CD14-positive monocyte (primary cell): ENCODE measurements at regions not wholly inside any gene's neighbourhood (a gene's known extent, or its start where the extent isn't known, plus 50 kb on each side); places are given as distances from the start of the nearest gene placed in this dataset.

Experiments
- DNase-seq, 3 donors: peaks; one replicate each; pipeline ENCODE4 v3.0.0-alpha.2; 2011 to 2022
- H2AFZ ChIP-seq: 2 replicates; pipeline ENCODE4 v1.6.0; 2012; ENCODE audit warnings: mild to moderate bottlenecking, low read depth, low read length, inconsistent platforms; ENCODE audit not compliant: insufficient read depth, poor library complexity, severe bottlenecking
- H3K27ac ChIP-seq, 2 donors: 1 replicate in 1 of 2; 2 replicates in 1 of 2; pipeline ENCODE4 v1.5.1; 2012 to 2013; ENCODE audit warnings: low read length in 2 of 2, control low read depth in 1 of 2, inconsistent platforms in 1 of 2, low read depth in 1 of 2, mild to moderate bottlenecking in 1 of 2
- H3K27me3 ChIP-seq, 2 donors: one replicate each; pipeline versions ENCODE4 v1.6.0 to v1.6.1; 2011 to 2013; ENCODE audit warnings: low read length in 2 of 2; ENCODE audit not compliant: control insufficient read depth in 2 of 2, insufficient read depth in 2 of 2
- H3K36me3 ChIP-seq, 2 donors: replicated peaks in 1 of 2; 1 replicate in 1 of 2; 2 replicates in 1 of 2; pipeline versions ENCODE4 v1.5.1 to v1.6.1; 2012 to 2013; ENCODE audit warnings: low read length in 2 of 2, control low read depth in 1 of 2, inconsistent platforms in 1 of 2, mild to moderate bottlenecking in 1 of 2; ENCODE audit not compliant: insufficient read depth in 2 of 2, control insufficient read depth in 1 of 2
- H3K4me1 ChIP-seq, 2 donors: 1 replicate in 1 of 2; 2 replicates in 1 of 2; pipeline versions ENCODE4 v1.5.1 to v1.6.1; 2012 to 2013; ENCODE audit warnings: low read length in 2 of 2, control low read depth in 1 of 2, inconsistent platforms in 1 of 2, mild to moderate bottlenecking in 1 of 2, moderate library complexity in 1 of 2; ENCODE audit not compliant: insufficient read depth in 2 of 2, control insufficient read depth in 1 of 2
- H3K4me2 ChIP-seq: replicated peaks from 2 replicates; pipeline ENCODE3; 2012; ENCODE audit warnings: low read length, moderate library complexity, mild to moderate bottlenecking; ENCODE audit not compliant: poor library complexity, severe bottlenecking; ENCODE audit errors: extremely low read depth
- H3K4me3 ChIP-seq, 3 experiments: fragments of 200-600 bp in 1 of 3; sonication (generic) in 1 of 3; replicated peaks in 1 of 3; 1 replicate in 2 of 3; 2 replicates in 1 of 3; pipeline ENCODE4 v1.5.1; 2011 to 2013; ENCODE audit warnings: low read length in 3 of 3, mild to moderate bottlenecking in 3 of 3, control low read depth in 2 of 3, low read depth in 2 of 3, inconsistent platforms in 1 of 3, moderate library complexity in 1 of 3
- H3K79me2 ChIP-seq: 2 replicates; pipeline ENCODE4 v1.6.0; 2012; ENCODE audit warnings: mild to moderate bottlenecking, control low read depth, inconsistent platforms, low read length, moderate library complexity; ENCODE audit not compliant: insufficient read depth
- H3K9ac ChIP-seq: 2 replicates; pipeline ENCODE4 v1.6.0; 2017; ENCODE audit warnings: low read length, mild to moderate bottlenecking; ENCODE audit not compliant: insufficient read depth, poor library complexity, severe bottlenecking
- H3K9me3 ChIP-seq, 2 donors: replicated peaks in 1 of 2; 1 replicate in 1 of 2; 2 replicates in 1 of 2; pipeline versions ENCODE4 v1.5.1 to v1.6.1; 2012 to 2013; ENCODE audit warnings: low read length in 2 of 2, control low read depth in 1 of 2; ENCODE audit not compliant: control insufficient read depth in 1 of 2, insufficient read depth in 1 of 2
- H4K20me1 ChIP-seq: 2 replicates; pipeline ENCODE4 v1.6.0; 2012; ENCODE audit warnings: mild to moderate bottlenecking, low read length, control low read depth, moderate library complexity; ENCODE audit not compliant: insufficient read depth
- H3K27ac Mint-ChIP-seq, 7 donors: one replicate each; pipeline ENCODE4 v1.8.0; 2020; ENCODE audit warnings: mild to moderate bottlenecking in 7 of 7, mixed read lengths in 7 of 7, moderate library complexity in 6 of 7, inconsistent platforms in 2 of 7
- H3K27me3 Mint-ChIP-seq, 3 donors: one replicate each; pipeline ENCODE4 v1.8.0; 2021 to 2022; ENCODE audit warnings: low read depth in 3 of 3, mild to moderate bottlenecking in 3 of 3, mixed read lengths in 3 of 3, moderate library complexity in 3 of 3, inconsistent platforms in 1 of 3
- H3K36me3 Mint-ChIP-seq, 2 donors: one replicate each; pipeline ENCODE4 v1.8.0; 2020; ENCODE audit warnings: mixed read lengths in 2 of 2, inconsistent platforms in 1 of 2, mild to moderate bottlenecking in 1 of 2
- H3K4me1 Mint-ChIP-seq: one replicate; pipeline ENCODE4 v1.8.0; 2020; ENCODE audit warnings: mild to moderate bottlenecking, mixed read lengths
- H3K4me3 Mint-ChIP-seq, 2 donors: one replicate each; pipeline ENCODE4 v1.8.0; 2020; ENCODE audit warnings: mild to moderate bottlenecking in 2 of 2, mixed read lengths in 2 of 2, moderate library complexity in 1 of 2
- H3K9me3 Mint-ChIP-seq, 7 donors: one replicate each; pipeline ENCODE4 v1.8.0; 2020 to 2022; ENCODE audit warnings: mixed read lengths in 7 of 7, mild to moderate bottlenecking in 6 of 7, moderate library complexity in 6 of 7, inconsistent platforms in 2 of 7
- CTCF ChIP-seq: fragments of 200-600 bp; IDR thresholded peaks from one replicate; pipeline ENCODE4 v1.8.0; 2022; ENCODE audit warnings: antibody characterized with exemption, mild to moderate bottlenecking
- WGBS: methylation state at CpG from one replicate; pipeline ENCODE4 v1.1.5; 2013; ENCODE audit warnings: missing lambda C conversion rate; ENCODE audit not compliant: insufficient coverage; 5-methylcytosine and 5-hydroxymethylcytosine counted together
- intact Hi-C, 2 donors: fragments of 100-400 bp; cut with micrococcal nuclease; formaldehyde crosslinking; loops; one replicate each; pipeline versions ENCODE4 v1.15.0 to v1.15.1; 2023

- Histone ChIP-seq H2AFZ (no peak overlapping the region), H3K4me2 (no peak overlapping the region), H3K79me2 (no peaks in the 10 kb centered on the region), H3K36me3 (no peaks in the 10 kb centered on the region), H4K20me1 (no peaks in the 10 kb centered on the region), H3K9ac (no peak overlapping the region), H3K4me3 (no peak overlapping the region), H3K27ac (no peak overlapping the region), H3K9me3 (no peaks in the 10 kb centered on the region), H3K4me1 (no peaks in the 10 kb centered on the region), H3K27me3 (no peaks in the 10 kb centered on the region)
- Mint-ChIP-seq H3K4me1 (no peaks in the 10 kb centered on the region), H3K4me3 (no peak overlapping the region), H3K36me3 (no peaks in the 10 kb centered on the region), H3K9me3 (peaks cover 6 to 10% (median 8%) of the 10 kb centered on the region in 7 donors), H3K27me3 (no peaks in the 10 kb centered on the region), H3K27ac (no peak overlapping the region)
- no peak for TF ChIP-seq CTCF
- DNase-seq, result no peak
- intact Hi-C loops, result no loop called here
- WGBS, result 100% methylated on average over 1 of the region's 2 CpGs
Observed at GRCh38 chr3:33929813-33930212, 131.4 kb downstream of the PDCD6IP start.

GRCh38 chr3:33931512-33931911 lies 133.1 kb downstream of the PDCD6IP start:
- peaks cover 8 to 14% (median 9%) of the 10 kb centered on the region in 7 donors for H3K9me3 Mint-ChIP-seq

More at GRCh38 chr3:33931512-33931911, 133.1 kb downstream of the PDCD6IP start:
- no peak for TF ChIP-seq CTCF
- no peaks in the 10 kb centered on the region for H3K36me3 Mint-ChIP-seq
- H3K4me1 Mint-ChIP-seq, result no peaks in the 10 kb centered on the region
- no peaks in the 10 kb centered on the region for H4K20me1 ChIP-seq
- H3K4me2 ChIP-seq, result no peak overlapping the region
- no peaks in the 10 kb centered on the region for H3K4me1 ChIP-seq
- H3K9me3 ChIP-seq, result no peaks in the 10 kb centered on the region
- H3K79me2 ChIP-seq, result no peaks in the 10 kb centered on the region
- H3K27me3 ChIP-seq, result no peaks in the 10 kb centered on the region
- no peak overlapping the region for H3K27ac Mint-ChIP-seq
- no peak overlapping the region for H2AFZ ChIP-seq
- no peak for DNase-seq
- intact Hi-C loops, result no loop called here
- H3K4me3 Mint-ChIP-seq, result no peak overlapping the region
- H3K4me3 ChIP-seq, result no peak overlapping the region
- no peaks in the 10 kb centered on the region for H3K27me3 Mint-ChIP-seq
- H3K9ac ChIP-seq, result no peak overlapping the region
- no peak overlapping the region for H3K27ac ChIP-seq
- no peaks in the 10 kb centered on the region for H3K36me3 ChIP-seq
